HAP-1 (cell line): ENCODE measurements at regions not wholly inside any gene's neighbourhood (a gene's known extent, or its start where the extent isn't known, plus 50 kb on each side); places are given as distances from the start of the nearest gene placed in this dataset.

Source experiments
- DNase-seq, 2 experiments: peaks; one replicate each; pipeline ENCODE4 v3.0.0-alpha.2; 2016 to 2020; ENCODE audit warnings: low spot score in 2 of 2
- H3K27me3 ChIP-seq: fragments of 250-450 bp; sonication (Bioruptor Pico); 2 replicates; pipeline ENCODE4 v1.5.1; 2020; ENCODE audit warnings: low read depth, mild to moderate bottlenecking, moderate library complexity
- H3K36me3 ChIP-seq: fragments of 250-450 bp; sonication (Bioruptor Pico); replicated peaks from 2 replicates; pipeline ENCODE4 v1.5.1; 2020; ENCODE audit warnings: mild to moderate bottlenecking
- H3K4me1 ChIP-seq: fragments of 250-450 bp; sonication (Bioruptor Pico); 2 replicates; pipeline ENCODE4 v1.5.1; 2020; ENCODE audit warnings: mild to moderate bottlenecking
- H3K4me3 ChIP-seq: fragments of 250-450 bp; sonication (Bioruptor Pico); 2 replicates; pipeline ENCODE4 v1.5.1; 2020; ENCODE audit warnings: mild to moderate bottlenecking, moderate library complexity
- H3K9me3 ChIP-seq: fragments of 250-450 bp; sonication (Bioruptor Pico); 2 replicates; pipeline ENCODE4 v1.5.1; 2020; ENCODE audit warnings: mild to moderate bottlenecking, moderate library complexity
- in situ Hi-C: fragments of 300-500 bp; cut with MboI; formaldehyde crosslinking; loops from 3 replicates; pipeline ENCODE4 v1.14.3; 2020; ENCODE audit warnings: low sequenced_read_pairs, inconsistent platforms, mixed read lengths

GRCh38 chr2:71827973-71828372, 319.7 kb downstream of the CYP26B1 start:
- DNase-seq, result no peak
- Histone ChIP-seq H3K27me3 (no peaks in the 10 kb centered on the region), H3K4me1 (no peaks in the 10 kb centered on the region), H3K9me3 (no peaks in the 10 kb centered on the region), H3K36me3 (no peaks in the 10 kb centered on the region), H3K4me3 (no peak overlapping the region)
- in situ Hi-C loops, result no loop called here

- Histone ChIP-seq H3K27me3 (no peaks in the 10 kb centered on the region), H3K9me3 (no peaks in the 10 kb centered on the region), H3K4me3 (no peak overlapping the region), H3K36me3 (no peaks in the 10 kb centered on the region), H3K4me1 (no peaks in the 10 kb centered on the region)
- in situ Hi-C loops, result no loop called here
- no peak for DNase-seq
Observed at GRCh38 chr2:71827524-71827901, 320.1 kb downstream of the CYP26B1 start.

GRCh38 chr2:71826826-71827523, 320.7 kb downstream of the CYP26B1 start:
- no peaks in the 10 kb centered on the region for H3K9me3 ChIP-seq
- no peaks in the 10 kb centered on the region for H3K4me1 ChIP-seq
- no peak for DNase-seq
- no peak overlapping the region for H3K4me3 ChIP-seq
- no peaks in the 10 kb centered on the region for H3K36me3 ChIP-seq
- in situ Hi-C loops, result no loop called here
- H3K27me3 ChIP-seq, result no peaks in the 10 kb centered on the region

- Histone ChIP-seq H3K4me3 (no peak overlapping the region), H3K27me3 (no peaks in the 10 kb centered on the region), H3K9me3 (no peaks in the 10 kb centered on the region), H3K4me1 (no peaks in the 10 kb centered on the region), H3K36me3 (no peaks in the 10 kb centered on the region)
- in situ Hi-C loops, result no loop called here
- DNase-seq, result no peak
Observed at GRCh38 chr2:71826299-71826698, 321.4 kb downstream of the CYP26B1 start.

- H3K9me3 ChIP-seq, result no peaks in the 10 kb centered on the region
- in situ Hi-C loops, result no loop called here
Observed at GRCh38 chr2:71824436-71824835, 323.2 kb downstream of the CYP26B1 start.

GRCh38 chr2:71823526-71823925, 324.1 kb downstream of the CYP26B1 start:
- in situ Hi-C loops, result no loop called here
- Histone ChIP-seq H3K36me3 (no peaks in the 10 kb centered on the region), H3K9me3 (no peaks in the 10 kb centered on the region), H3K4me1 (no peaks in the 10 kb centered on the region), H3K4me3 (no peak overlapping the region), H3K27me3 (no peaks in the 10 kb centered on the region)
- no peak for DNase-seq

More at GRCh38 chr2:71824436-71824835, 323.2 kb downstream of the CYP26B1 start:
- H3K4me3 ChIP-seq, result no peak overlapping the region
- no peaks in the 10 kb centered on the region for H3K4me1 ChIP-seq
- no peaks in the 10 kb centered on the region for H3K27me3 ChIP-seq
- H3K36me3 ChIP-seq, result no peaks in the 10 kb centered on the region
- DNase-seq, result no peak

- in situ Hi-C loops, result no loop called here
- H3K27me3 ChIP-seq, result no peaks in the 10 kb centered on the region
- no peak for DNase-seq
- H3K36me3 ChIP-seq, result no peaks in the 10 kb centered on the region
- H3K4me1 ChIP-seq, result no peaks in the 10 kb centered on the region
- H3K9me3 ChIP-seq, result no peaks in the 10 kb centered on the region
- H3K4me3 ChIP-seq, result no peak overlapping the region
Observed at GRCh38 chr2:71822463-71822862, 325.2 kb downstream of the CYP26B1 start.

GRCh38 chr2:71821856-71822255, 325.8 kb downstream of the CYP26B1 start:
- no peak for DNase-seq
- no peak overlapping the region for H3K4me3 ChIP-seq
- no peaks in the 10 kb centered on the region for H3K36me3 ChIP-seq
- in situ Hi-C loops, result no loop called here
- no peaks in the 10 kb centered on the region for H3K4me1 ChIP-seq
- H3K9me3 ChIP-seq, result no peaks in the 10 kb centered on the region
- no peaks in the 10 kb centered on the region for H3K27me3 ChIP-seq

GRCh38 chr2:71816815-71817214, 330.8 kb downstream of the CYP26B1 start:
- no peak overlapping the region for H3K4me3 ChIP-seq
- DNase-seq, result no peak
- H3K27me3 ChIP-seq, result no peaks in the 10 kb centered on the region
- no peaks in the 10 kb centered on the region for H3K9me3 ChIP-seq
- in situ Hi-C loops, result no loop called here
- H3K36me3 ChIP-seq, result no peaks in the 10 kb centered on the region
- no peaks in the 10 kb centered on the region for H3K4me1 ChIP-seq

GRCh38 chr2:71815701-71816474, 331.8 kb downstream of the CYP26B1 start:
- in situ Hi-C loops, result no loop called here
- Histone ChIP-seq H3K36me3 (no peaks in the 10 kb centered on the region), H3K4me3 (no peak overlapping the region), H3K27me3 (no peaks in the 10 kb centered on the region), H3K9me3 (no peaks in the 10 kb centered on the region), H3K4me1 (no peaks in the 10 kb centered on the region)
- no peak for DNase-seq

GRCh38 chr2:71814885-71815284, 332.8 kb downstream of the CYP26B1 start:
- Histone ChIP-seq H3K4me1 (no peaks in the 10 kb centered on the region), H3K4me3 (no peak overlapping the region), H3K9me3 (no peaks in the 10 kb centered on the region), H3K36me3 (no peaks in the 10 kb centered on the region), H3K27me3 (no peaks in the 10 kb centered on the region)
- no peak for DNase-seq
- in situ Hi-C loops, result no loop called here

- in situ Hi-C loops, result no loop called here
- no peaks in the 10 kb centered on the region for H3K36me3 ChIP-seq
- no peak for DNase-seq
- no peak overlapping the region for H3K4me3 ChIP-seq
- H3K27me3 ChIP-seq, result no peaks in the 10 kb centered on the region
- H3K9me3 ChIP-seq, result no peaks in the 10 kb centered on the region
- H3K4me1 ChIP-seq, result no peaks in the 10 kb centered on the region
Observed at GRCh38 chr2:71813807-71814470, 333.7 kb downstream of the CYP26B1 start.

- no peak for DNase-seq
- in situ Hi-C loops, result no loop called here
- Histone ChIP-seq H3K9me3 (no peaks in the 10 kb centered on the region), H3K36me3 (no peaks in the 10 kb centered on the region), H3K27me3 (no peaks in the 10 kb centered on the region), H3K4me3 (no peak overlapping the region), H3K4me1 (no peaks in the 10 kb centered on the region)
Observed at GRCh38 chr2:71813315-71813714, 334.3 kb downstream of the CYP26B1 start.

- Histone ChIP-seq H3K27me3 (no peaks in the 10 kb centered on the region), H3K36me3 (no peaks in the 10 kb centered on the region), H3K4me1 (no peaks in the 10 kb centered on the region), H3K4me3 (no peak overlapping the region), H3K9me3 (no peaks in the 10 kb centered on the region)
- in situ Hi-C loops, result no loop called here
- no peak for DNase-seq
Observed at GRCh38 chr2:71812736-71813135, 334.9 kb downstream of the CYP26B1 start.
